Breast epithelium (tissue), 3 donors: ENCODE measurements at regions not wholly inside any gene's neighbourhood (a gene's known extent, or its start where the extent isn't known, plus 50 kb on each side); places are given as distances from the start of the nearest gene placed in this dataset.

ENCODE experiments used
- POLR2AphosphoS5 ChIP-seq, 3 donors: sonication (generic); formaldehyde crosslinking; IDR thresholded peaks; one replicate each; pipeline ENCODE4 v1.6.1; 2017; ENCODE audit warnings: antibody characterized with exemption in 3 of 3
- TF ChIP-seq, protein P1 (sequence below), 3 donors: fragments of 450-650 bp; IDR thresholded peaks; one replicate each; pipeline ENCODE4 v1.5.1; 2016 to 2017; ENCODE audit warnings: antibody characterized with exemption in 3 of 3, mild to moderate bottlenecking in 3 of 3, moderate library complexity in 3 of 3

DNA sequence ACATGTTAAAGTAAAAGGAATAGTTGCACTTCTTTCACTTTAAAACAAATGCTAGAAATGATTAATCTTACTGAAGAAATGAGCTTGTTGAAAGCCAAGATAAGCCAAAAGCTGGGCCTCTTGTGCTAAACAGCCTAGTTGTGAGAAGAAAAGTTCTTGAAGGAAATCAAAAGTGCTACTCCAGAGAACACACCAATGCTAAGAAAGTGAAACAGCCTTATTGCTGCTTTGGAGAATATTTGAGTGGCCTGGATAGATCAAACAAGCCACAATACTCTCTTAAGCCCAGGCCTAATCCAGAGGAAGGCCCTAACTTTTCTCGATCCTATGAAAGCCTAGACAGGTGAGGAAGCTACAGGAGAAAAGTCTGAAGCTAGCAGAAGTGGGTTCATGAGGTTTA is 967.9 kb upstream of the INTU start:
- TF ChIP-seq, protein P1, sequence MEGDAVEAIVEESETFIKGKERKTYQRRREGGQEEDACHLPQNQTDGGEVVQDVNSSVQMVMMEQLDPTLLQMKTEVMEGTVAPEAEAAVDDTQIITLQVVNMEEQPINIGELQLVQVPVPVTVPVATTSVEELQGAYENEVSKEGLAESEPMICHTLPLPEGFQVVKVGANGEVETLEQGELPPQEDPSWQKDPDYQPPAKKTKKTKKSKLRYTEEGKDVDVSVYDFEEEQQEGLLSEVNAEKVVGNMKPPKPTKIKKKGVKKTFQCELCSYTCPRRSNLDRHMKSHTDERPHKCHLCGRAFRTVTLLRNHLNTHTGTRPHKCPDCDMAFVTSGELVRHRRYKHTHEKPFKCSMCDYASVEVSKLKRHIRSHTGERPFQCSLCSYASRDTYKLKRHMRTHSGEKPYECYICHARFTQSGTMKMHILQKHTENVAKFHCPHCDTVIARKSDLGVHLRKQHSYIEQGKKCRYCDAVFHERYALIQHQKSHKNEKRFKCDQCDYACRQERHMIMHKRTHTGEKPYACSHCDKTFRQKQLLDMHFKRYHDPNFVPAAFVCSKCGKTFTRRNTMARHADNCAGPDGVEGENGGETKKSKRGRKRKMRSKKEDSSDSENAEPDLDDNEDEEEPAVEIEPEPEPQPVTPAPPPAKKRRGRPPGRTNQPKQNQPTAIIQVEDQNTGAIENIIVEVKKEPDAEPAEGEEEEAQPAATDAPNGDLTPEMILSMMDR (IDR thresholded peaks at IDR 0.05) = no peak
- TF ChIP-seq POLR2AphosphoS5 (IDR thresholded peaks at IDR 0.05) = no peak
